ENCODE measurements at regions not wholly inside any gene's neighbourhood (a gene's known extent, or its start where the extent isn't known, plus 50 kb on each side); places are given as distances from the start of the nearest gene placed in this dataset.

GRCh38 chr5:23103566-23103965 is 250.4 kb upstream of the CDH12 start:
- TF ChIP-seq CTCF (IDR thresholded peaks at IDR 0.05): no peak
- TF ChIP-seq ZFX (IDR thresholded peaks at IDR 0.05; ENCODE audit: borderline replicate concordance): no peak

Measured in 22Rv1 (cell line).